ENCODE measurements at regions not wholly inside any gene's neighbourhood (a gene's known extent, or its start where the extent isn't known, plus 50 kb on each side); places are given as distances from the start of the nearest gene placed in this dataset.
"Not testable (repeated sequence)": the region's sequence is repeated elsewhere in the genome, so short reads cannot be mapped to it uniquely, and the experiment has no call there.

DNA sequence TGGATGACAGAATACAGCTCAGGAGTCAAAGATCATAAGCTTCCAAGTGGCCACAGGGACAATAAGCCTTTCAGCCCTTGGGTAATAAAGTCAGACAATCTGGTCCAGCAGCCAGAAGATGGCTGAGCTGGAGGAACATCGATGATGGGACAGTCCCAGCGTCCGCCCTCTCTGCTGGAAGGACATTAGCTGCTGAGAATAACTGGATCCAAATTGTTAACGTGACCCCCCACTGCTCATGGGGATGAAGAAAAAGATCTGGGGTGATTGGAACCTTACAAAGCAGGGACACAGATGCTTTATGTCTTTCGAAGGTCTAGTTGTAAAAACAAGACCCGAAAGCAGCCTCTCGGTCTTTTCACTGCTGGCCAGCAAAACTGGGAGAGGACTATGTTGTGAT, 71.0 kb downstream of the IGLL5 start:
- Mint-ChIP-seq H3K4me3 (no peak overlapping the region), H3K9me3 (peaks cover 13% of the 10 kb centered on the region), H3K4me1 (ENCODE audit: low read depth) (peaks cover 4% of the 10 kb centered on the region), H3K36me3 (ENCODE audit: low read depth) (peaks cover 9% of the 10 kb centered on the region), H3K27ac (no peak overlapping the region), H3K27me3 (ENCODE audit: insufficient read depth) (peaks cover 13% of the 10 kb centered on the region)
- DNase-seq, result no peak
- TF ChIP-seq CTCF (IDR thresholded peaks at IDR 0.05), result no peak

DNA sequence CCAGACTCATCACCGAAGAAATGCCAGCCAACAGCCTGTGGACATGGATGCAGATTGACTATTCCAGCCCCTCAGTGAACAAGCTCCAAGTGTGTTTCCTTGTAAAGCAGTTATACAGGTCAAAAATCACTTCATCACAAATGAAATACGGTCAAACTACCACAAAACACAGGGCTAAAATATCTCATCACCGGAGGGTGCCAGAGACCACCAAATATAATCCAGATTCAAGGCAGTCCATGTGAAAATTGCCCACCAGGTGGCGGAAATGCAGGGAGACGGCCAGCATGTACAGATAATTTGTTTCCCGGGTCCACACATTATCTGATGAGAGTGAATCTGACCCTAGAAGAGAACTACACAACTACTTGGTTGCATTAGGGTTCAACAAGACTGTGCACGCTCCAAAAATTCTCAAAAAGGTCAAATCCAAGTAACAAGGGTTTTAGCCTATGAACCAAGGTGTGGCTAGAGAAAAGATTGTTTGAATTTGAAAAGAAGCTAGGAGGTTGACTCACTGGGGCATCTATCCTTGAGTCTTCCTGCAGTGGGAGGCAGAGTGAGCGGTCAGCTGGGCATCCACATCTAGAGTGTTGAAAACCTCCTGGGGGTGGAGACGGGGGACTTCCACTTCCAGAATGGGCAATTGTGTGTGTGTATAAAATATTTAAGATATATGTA, 71.7 kb downstream of the IGLL5 start:
- peaks cover 13% of the 10 kb centered on the region for H3K9me3 Mint-ChIP-seq
- TF ChIP-seq CTCF (IDR thresholded peaks at IDR 0.05), result peak; percentile 97
- H3K27me3 Mint-ChIP-seq (ENCODE audit: insufficient read depth), result peaks cover 8% of the 10 kb centered on the region
- H3K27ac Mint-ChIP-seq, result no peak overlapping the region
- peak; percentile 73 for DNase-seq
- no peak overlapping the region for H3K4me3 Mint-ChIP-seq
- H3K36me3 Mint-ChIP-seq (ENCODE audit: low read depth), result peaks cover 9% of the 10 kb centered on the region
- peaks cover 4% of the 10 kb centered on the region for H3K4me1 Mint-ChIP-seq (ENCODE audit: low read depth)

- no peak overlapping the region for H3K27ac Mint-ChIP-seq
- DNase-seq, result no peak
Measured at GRCh38 chr22:22960307-22960706, 72.7 kb downstream of the IGLL5 start.

DNA sequence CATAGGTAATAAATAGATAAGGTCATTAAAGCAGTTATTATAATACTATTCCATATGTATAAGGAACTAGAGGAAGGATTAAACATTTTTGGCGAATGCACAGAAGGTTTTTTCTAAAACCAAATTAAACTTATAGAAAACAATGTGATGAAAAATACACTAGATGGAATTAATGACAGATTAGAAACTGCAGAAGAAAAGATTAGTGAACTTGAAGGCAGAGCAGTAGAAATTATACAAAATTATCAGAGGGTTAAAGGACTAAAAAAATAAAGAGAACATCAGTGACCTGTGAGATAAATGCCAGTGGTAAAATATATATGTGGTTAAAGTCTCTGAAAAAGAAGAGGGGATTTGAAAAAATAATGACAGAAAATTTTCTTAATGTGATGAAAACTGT, 74.0 kb downstream of the IGLL5 start:
- no peak for TF ChIP-seq CTCF (IDR thresholded peaks at IDR 0.05)
- Mint-ChIP-seq H3K9me3 (peaks cover 13% of the 10 kb centered on the region), H3K27me3 (ENCODE audit: insufficient read depth) (peaks cover 2% of the 10 kb centered on the region; the same call in 1 of the 2 replicates), H3K27ac (no peak overlapping the region), H3K4me3 (no peak overlapping the region), H3K36me3 (ENCODE audit: low read depth) (peaks cover 9% of the 10 kb centered on the region), H3K4me1 (ENCODE audit: low read depth) (peaks cover 4% of the 10 kb centered on the region)
- no peak for DNase-seq

More at GRCh38 chr22:22960307-22960706, 72.7 kb downstream of the IGLL5 start:
- TF ChIP-seq CTCF (IDR thresholded peaks at IDR 0.05), result no peak
- Mint-ChIP-seq H3K4me3 (no peak overlapping the region), H3K27me3 (ENCODE audit: insufficient read depth) (peaks cover 5% of the 10 kb centered on the region), H3K4me1 (ENCODE audit: low read depth) (peaks cover 4% of the 10 kb centered on the region), H3K9me3 (peaks cover 13% of the 10 kb centered on the region), H3K36me3 (ENCODE audit: low read depth) (peaks cover 9% of the 10 kb centered on the region)

DNA sequence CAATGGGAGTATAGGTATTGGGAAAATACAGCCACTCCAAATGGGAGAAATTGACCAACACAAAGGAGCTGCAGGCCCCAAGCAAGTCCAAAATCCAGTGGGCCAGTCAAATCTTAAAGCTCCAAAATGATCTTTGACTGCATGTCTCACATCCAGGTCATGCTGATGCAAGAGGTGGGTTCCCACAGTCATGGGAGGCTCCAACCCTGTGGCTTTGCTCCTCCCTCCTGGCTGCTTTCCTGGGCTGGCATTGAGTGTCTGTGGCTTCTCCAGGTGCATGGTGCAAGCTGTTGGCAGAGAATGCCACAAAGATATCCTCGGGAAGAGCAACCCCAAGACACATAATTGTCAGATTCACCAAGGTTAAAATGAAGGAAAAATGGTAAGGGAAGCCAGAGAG, 80.8 kb downstream of the IGLL5 start:
- Mint-ChIP-seq H3K4me1 (ENCODE audit: low read depth) (no peaks in the 10 kb centered on the region), H3K36me3 (ENCODE audit: low read depth) (no peaks in the 10 kb centered on the region), H3K27me3 (ENCODE audit: insufficient read depth) (peaks cover 7% of the 10 kb centered on the region; the same call in 1 of the 2 replicates), H3K4me3 (no peak overlapping the region), H3K9me3 (no peaks in the 10 kb centered on the region), H3K27ac (no peak overlapping the region)
- no peak for DNase-seq
- no peak for TF ChIP-seq CTCF (IDR thresholded peaks at IDR 0.05)

DNA sequence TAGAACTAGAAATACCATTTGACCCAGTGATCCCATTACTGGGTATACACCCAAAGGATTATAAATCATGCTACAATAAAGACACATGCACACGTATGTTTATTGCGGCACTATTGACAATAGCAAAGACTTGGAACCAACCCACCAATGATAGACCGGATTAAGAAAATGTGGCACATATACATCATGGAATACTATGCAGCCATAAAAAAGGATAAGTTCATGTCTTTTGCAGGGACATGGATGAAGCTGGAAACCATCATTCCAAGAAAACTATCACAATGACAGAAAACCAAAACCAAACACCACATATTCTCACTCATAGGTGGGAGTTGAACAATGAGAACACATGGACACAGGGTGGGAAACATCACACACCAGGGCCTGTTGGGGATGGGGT, 85.0 kb downstream of the IGLL5 start:
- not testable (repeated sequence) for DNase-seq; H3K27ac Mint-ChIP-seq; H3K9me3 Mint-ChIP-seq; H3K4me3 Mint-ChIP-seq; H3K4me1 Mint-ChIP-seq (ENCODE audit: low read depth); H3K36me3 Mint-ChIP-seq (ENCODE audit: low read depth)
- peaks cover 14% of the 10 kb centered on the region for H3K27me3 Mint-ChIP-seq (ENCODE audit: insufficient read depth)
